ENCODE measurements at regions not wholly inside any gene's neighbourhood (a gene's known extent, or its start where the extent isn't known, plus 50 kb on each side); places are given as distances from the start of the nearest gene placed in this dataset.
"Not testable (repeated sequence)": the region's sequence is repeated elsewhere in the genome, so short reads cannot be mapped to it uniquely, and the experiment has no call there.

DNA sequence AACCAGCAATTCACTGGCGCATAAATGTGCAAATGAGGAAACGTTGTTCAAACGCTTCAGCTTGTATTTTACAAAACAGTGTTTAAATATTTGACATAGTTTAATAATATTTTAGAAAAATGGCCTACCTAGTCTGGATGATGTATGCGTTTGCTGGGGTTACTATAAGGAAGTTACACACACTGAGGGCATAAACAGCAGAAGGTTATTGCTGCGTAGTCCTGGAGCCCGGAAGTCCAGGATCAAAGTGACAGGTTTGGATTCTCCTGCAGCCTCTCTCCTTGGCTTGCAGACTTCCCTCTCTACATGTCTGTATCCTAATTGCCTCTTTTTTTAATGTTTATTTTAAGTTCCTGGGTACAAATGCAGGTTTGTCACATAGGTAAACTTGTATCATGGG, 106.0 kb upstream of the PABPC3 start:
- TF ChIP-seq, protein P1, sequence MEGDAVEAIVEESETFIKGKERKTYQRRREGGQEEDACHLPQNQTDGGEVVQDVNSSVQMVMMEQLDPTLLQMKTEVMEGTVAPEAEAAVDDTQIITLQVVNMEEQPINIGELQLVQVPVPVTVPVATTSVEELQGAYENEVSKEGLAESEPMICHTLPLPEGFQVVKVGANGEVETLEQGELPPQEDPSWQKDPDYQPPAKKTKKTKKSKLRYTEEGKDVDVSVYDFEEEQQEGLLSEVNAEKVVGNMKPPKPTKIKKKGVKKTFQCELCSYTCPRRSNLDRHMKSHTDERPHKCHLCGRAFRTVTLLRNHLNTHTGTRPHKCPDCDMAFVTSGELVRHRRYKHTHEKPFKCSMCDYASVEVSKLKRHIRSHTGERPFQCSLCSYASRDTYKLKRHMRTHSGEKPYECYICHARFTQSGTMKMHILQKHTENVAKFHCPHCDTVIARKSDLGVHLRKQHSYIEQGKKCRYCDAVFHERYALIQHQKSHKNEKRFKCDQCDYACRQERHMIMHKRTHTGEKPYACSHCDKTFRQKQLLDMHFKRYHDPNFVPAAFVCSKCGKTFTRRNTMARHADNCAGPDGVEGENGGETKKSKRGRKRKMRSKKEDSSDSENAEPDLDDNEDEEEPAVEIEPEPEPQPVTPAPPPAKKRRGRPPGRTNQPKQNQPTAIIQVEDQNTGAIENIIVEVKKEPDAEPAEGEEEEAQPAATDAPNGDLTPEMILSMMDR (IDR thresholded peaks at IDR 0.05; ENCODE audit: borderline replicate concordance, extremely low read depth, low read length, poor library complexity, severe bottlenecking), result not testable (repeated sequence)
- not testable (repeated sequence) for TF ChIP-seq EZH2 (IDR thresholded peaks at IDR 0.05; ENCODE audit: borderline replicate concordance, low read depth, low read length, severe bottlenecking)
